ENCODE measurements at regions not wholly inside any gene's neighbourhood (a gene's known extent, or its start where the extent isn't known, plus 50 kb on each side); places are given as distances from the start of the nearest gene placed in this dataset.

- TF ChIP-seq CTCF (IDR thresholded peaks at IDR 0.05; ENCODE audit: control extremely low read depth in 1 of 3, insufficient read depth in 1 of 3, low read depth in 1 of 3, low read length in 3 of 3) = no peak
- TF ChIP-seq BACH1 (IDR thresholded peaks at IDR 0.05; ENCODE audit: low read length) = no peak
- no peak for TF ChIP-seq ATF3 (IDR thresholded peaks at IDR 0.05; ENCODE audit: insufficient read depth, low read depth, low read length)
- no peak for TF ChIP-seq SAP30 (IDR thresholded peaks at IDR 0.05; ENCODE audit: insufficient read depth, insufficient replicate concordance, low read length)
Measured at GRCh38 chr1:222417264-222417663, 130.6 kb downstream of the HHIPL2 start (continued).

Measured in H1 (cell line).